Gastrocnemius medialis (tissue), 4 donors: ENCODE measurements at regions not wholly inside any gene's neighbourhood (a gene's known extent, or its start where the extent isn't known, plus 50 kb on each side); places are given as distances from the start of the nearest gene placed in this dataset.

Source experiments
- ATAC-seq, 2 donors: fragments of 150-250 bp; one replicate each; pipeline ENCODE4 v1.9.1; 2016
- DNase-seq, 2 donors: peaks; one replicate each; pipeline ENCODE4 v3.0.0-alpha.2; 2019
- H3K27ac ChIP-seq, 4 donors: fragments of 200-600 bp; sonication (generic); 1 replicate in 1 of 4; 2 replicates in 3 of 4; pipeline ENCODE4 v1.5.1; 2016 to 2018; ENCODE audit warnings: mild to moderate bottlenecking in 2 of 4, moderate library complexity in 1 of 4
- H3K27me3 ChIP-seq, 3 donors: fragments of 200-600 bp; sonication (generic) in 2 of 3; 1 replicate in 1 of 3; 2 replicates in 2 of 3; pipeline versions ENCODE4 v1.5.1 to v1.6.0; 2016 to 2019; ENCODE audit warnings: mild to moderate bottlenecking in 1 of 3, moderate library complexity in 1 of 3
- H3K36me3 ChIP-seq, 2 donors: fragments of 200-600 bp; sonication (generic) in 1 of 2; one replicate each; pipeline ENCODE4 v1.5.1; 2017 to 2018
- H3K4me1 ChIP-seq, 2 donors: fragments of 200-600 bp; sonication (generic) in 1 of 2; one replicate each; pipeline ENCODE4 v1.5.1; 2016 to 2017; ENCODE audit warnings: mild to moderate bottlenecking in 2 of 2
- H3K4me3 ChIP-seq, 4 donors: fragments of 200-600 bp; sonication (generic) in 3 of 4; 1 replicate in 1 of 4; 2 replicates in 3 of 4; pipeline ENCODE4 v1.5.1; 2016 to 2019; ENCODE audit warnings: mild to moderate bottlenecking in 2 of 4
- H3K9me3 ChIP-seq, 3 donors: fragments of 200-600 bp; sonication (generic) in 2 of 3; 1 replicate in 1 of 3; 2 replicates in 2 of 3; pipeline ENCODE4 v1.5.1; 2016 to 2019
- CTCF ChIP-seq, 5 experiments: fragments of 450-650 bp in 3 of 5; fragments of 200-600 bp in 2 of 5; sonication (generic) in 2 of 5; IDR thresholded peaks in 4 of 5; conservative IDR thresholded peaks in 1 of 5; 1 replicate in 4 of 5; 2 replicates in 1 of 5; pipeline ENCODE4 v1.5.1; 2016 to 2019; ENCODE audit warnings: antibody characterized with exemption in 5 of 5, mild to moderate bottlenecking in 3 of 5, moderate library complexity in 3 of 5
- POLR2A ChIP-seq, 2 donors: fragments of 450-650 bp; IDR thresholded peaks; one replicate each; pipeline ENCODE4 v1.6.1; 2017; ENCODE audit warnings: antibody characterized with exemption in 2 of 2, mild to moderate bottlenecking in 2 of 2, moderate library complexity in 2 of 2
- in situ Hi-C, 4 donors: fragments of 200-750 bp; cut with MboI; loops; one replicate each; pipeline versions ENCODE4 v1.15.0 to v1.8.0; 2017; ENCODE audit warnings: low sequenced_read_pairs in 4 of 4
- intact Hi-C: fragments of 100-400 bp; cut with DNase I; formaldehyde crosslinking; loops from one replicate; pipeline ENCODE4 v1.15.1; 2023; ENCODE audit warnings: low total_unique reads

- in situ Hi-C loops (no loop called here), intact Hi-C loops (no loop called here)
- no peaks in the 10 kb centered on the region for H3K36me3 ChIP-seq
- no peaks in the 10 kb centered on the region for H3K27me3 ChIP-seq
- H3K27ac ChIP-seq = peak overlapping the region in 2 of 4 donors; percentile 16 to 22
- TF ChIP-seq POLR2A (IDR thresholded peaks at IDR 0.05) = no peak
- no peak for TF ChIP-seq CTCF (IDR thresholded peaks at IDR 0.05 in 4 of 5, conservative IDR thresholded peaks at IDR 0.05 in 1 of 5)
- H3K4me3 ChIP-seq = no peak overlapping the region
- ATAC-seq = peak in 1 of 2 donors; percentile 41
- peaks cover 5 to 8% of the 10 kb centered on the region in 2 donors for H3K4me1 ChIP-seq
- no peaks in the 10 kb centered on the region for H3K9me3 ChIP-seq
- no peak for DNase-seq
Measured at GRCh38 chr10:10870523-10871241, 147.0 kb upstream of the CELF2 start.

- peaks cover 5 to 8% of the 10 kb centered on the region in 2 donors for H3K4me1 ChIP-seq
- H3K36me3 ChIP-seq = no peaks in the 10 kb centered on the region
- H3K4me3 ChIP-seq = no peak overlapping the region
- intact Hi-C loops = no loop called here
- DNase-seq (no peak), ATAC-seq (no peak)
- no peaks in the 10 kb centered on the region for H3K27me3 ChIP-seq
- no peak for TF ChIP-seq POLR2A (IDR thresholded peaks at IDR 0.05)
- TF ChIP-seq CTCF (IDR thresholded peaks at IDR 0.05 in 4 of 5, conservative IDR thresholded peaks at IDR 0.05 in 1 of 5) = no peak
- in situ Hi-C loops = no loop called here
- H3K9me3 ChIP-seq = no peaks in the 10 kb centered on the region
- H3K27ac ChIP-seq = peak overlapping the region; percentile 11 to 25 (median 19)
Measured at GRCh38 chr10:10871352-10871751, 146.3 kb upstream of the CELF2 start.

DNA sequence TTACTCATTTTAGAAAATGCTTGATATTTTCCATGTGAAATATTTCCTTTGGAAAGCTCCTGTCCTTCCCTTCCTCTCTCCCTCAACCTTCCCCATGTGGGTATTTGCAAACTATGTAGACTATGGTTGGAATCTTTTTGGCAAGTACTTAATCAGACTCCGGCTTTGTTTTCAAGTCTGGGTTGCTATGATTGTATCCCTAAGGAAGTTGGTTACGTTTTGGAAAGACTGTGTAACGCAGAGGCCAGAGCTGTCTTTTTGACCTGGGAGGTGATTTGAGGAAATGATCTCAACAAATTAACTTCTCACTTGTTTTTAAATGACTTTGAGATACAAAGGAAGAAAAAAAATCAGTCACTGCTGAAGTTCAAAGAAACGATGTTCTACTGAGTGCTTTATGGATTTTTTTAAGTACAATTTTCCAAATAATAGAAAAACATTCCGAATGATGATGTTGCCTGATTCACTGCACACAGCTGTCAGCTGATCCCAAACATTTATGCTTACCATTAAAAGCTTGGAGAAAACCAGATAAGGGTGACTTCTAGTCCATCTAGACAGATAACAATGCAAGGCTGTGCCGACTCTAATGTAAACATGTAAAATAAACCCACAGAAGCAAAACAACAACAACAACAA lies 145.5 kb upstream of the CELF2 start:
- no peak for DNase-seq
- Histone ChIP-seq H3K9me3 (no peaks in the 10 kb centered on the region), H3K36me3 (no peaks in the 10 kb centered on the region), H3K27me3 (no peaks in the 10 kb centered on the region), H3K4me1 (peaks cover 5 to 8% of the 10 kb centered on the region in 2 donors), H3K4me3 (no peak overlapping the region), H3K27ac (peak overlapping the region in 3 of 4 donors; percentile 22 to 25 (median 23))
- TF ChIP-seq POLR2A (IDR thresholded peaks at IDR 0.05) (no peak), CTCF (IDR thresholded peaks at IDR 0.05 in 4 of 5, conservative IDR thresholded peaks at IDR 0.05 in 1 of 5) (no peak)
- ATAC-seq = peak; percentile 73 to 76
- in situ Hi-C loops = no loop called here
- intact Hi-C loops = no loop called here

DNA sequence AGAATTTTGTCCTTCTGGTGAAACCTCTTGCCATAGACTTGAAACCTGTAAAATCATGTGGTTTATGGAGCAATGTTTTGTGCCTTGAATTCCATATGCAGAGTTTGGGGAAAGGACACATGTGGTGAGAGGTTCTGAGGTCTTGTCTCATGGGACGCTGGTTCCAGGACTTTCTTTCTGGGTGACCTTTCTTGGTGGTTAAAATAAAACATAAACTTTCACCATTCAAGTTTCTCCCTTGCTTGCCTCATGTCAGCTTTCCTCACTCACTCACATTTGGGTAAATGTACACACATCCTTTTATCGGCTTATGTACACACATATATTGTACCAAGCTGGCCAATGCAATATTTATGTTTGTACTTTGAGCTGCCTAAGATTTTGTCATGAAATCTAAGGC lies 144.9 kb upstream of the CELF2 start:
- intact Hi-C loops (no loop called here), in situ Hi-C loops (no loop called here)
- ATAC-seq = no peak
- no peaks in the 10 kb centered on the region for H3K36me3 ChIP-seq
- H3K27ac ChIP-seq = peak overlapping the region in 2 of 4 donors; percentile 22 to 23
- H3K4me1 ChIP-seq = peaks cover 5 to 8% of the 10 kb centered on the region in 2 donors
- no peaks in the 10 kb centered on the region for H3K27me3 ChIP-seq
- no peaks in the 10 kb centered on the region for H3K9me3 ChIP-seq
- no peak overlapping the region for H3K4me3 ChIP-seq
- no peak for TF ChIP-seq CTCF (IDR thresholded peaks at IDR 0.05 in 4 of 5, conservative IDR thresholded peaks at IDR 0.05 in 1 of 5)
- TF ChIP-seq POLR2A (IDR thresholded peaks at IDR 0.05) = no peak
- no peak for DNase-seq
